Activated naive CD4-positive, alpha-beta T cell treated with anti-CD3 and anti-CD28 coated beads, Interleukin-2, amount 50 U/mL, for 24 hours (primary cell): ENCODE measurements at regions not wholly inside any gene's neighbourhood (a gene's known extent, or its start where the extent isn't known, plus 50 kb on each side); places are given as distances from the start of the nearest gene placed in this dataset.

Source experiments
- H3K27ac Mint-ChIP-seq: one replicate; pipeline ENCODE4 v1.8.0; 2021; ENCODE audit warnings: mild to moderate bottlenecking, mixed read lengths
- H3K27me3 Mint-ChIP-seq: one replicate; pipeline ENCODE4 v1.8.0; 2021; ENCODE audit warnings: mixed read lengths
- H3K36me3 Mint-ChIP-seq: one replicate; pipeline ENCODE4 v1.8.0; 2021; ENCODE audit warnings: mixed read lengths
- H3K4me1 Mint-ChIP-seq: one replicate; pipeline ENCODE4 v1.8.0; 2021; ENCODE audit warnings: mixed read lengths
- H3K4me3 Mint-ChIP-seq: one replicate; pipeline ENCODE4 v1.8.0; 2021; ENCODE audit warnings: mild to moderate bottlenecking, mixed read lengths
- H3K9me3 Mint-ChIP-seq: one replicate; pipeline ENCODE4 v1.8.0; 2021; ENCODE audit warnings: mixed read lengths

- Mint-ChIP-seq H3K27me3 (no peaks in the 10 kb centered on the region), H3K9me3 (peaks cover 14% of the 10 kb centered on the region), H3K4me1 (no peaks in the 10 kb centered on the region), H3K36me3 (no peaks in the 10 kb centered on the region), H3K4me3 (no peak overlapping the region), H3K27ac (no peak overlapping the region)
These were observed 791.6 kb upstream of the NOVA1 start for GRCh38 chr14:27389402-27389801.

GRCh38 chr14:27390155-27390554 is 792.3 kb upstream of the NOVA1 start:
- Mint-ChIP-seq H3K9me3 (peaks cover 14% of the 10 kb centered on the region), H3K4me1 (no peaks in the 10 kb centered on the region), H3K27ac (no peak overlapping the region), H3K27me3 (no peaks in the 10 kb centered on the region), H3K4me3 (no peak overlapping the region), H3K36me3 (no peaks in the 10 kb centered on the region)

- H3K4me1 Mint-ChIP-seq, result no peaks in the 10 kb centered on the region
- H3K27ac Mint-ChIP-seq, result no peak overlapping the region
- H3K4me3 Mint-ChIP-seq, result no peak overlapping the region
- peaks cover 13% of the 10 kb centered on the region for H3K9me3 Mint-ChIP-seq
- H3K27me3 Mint-ChIP-seq, result no peaks in the 10 kb centered on the region
- no peaks in the 10 kb centered on the region for H3K36me3 Mint-ChIP-seq
These were observed 793.5 kb upstream of the NOVA1 start for GRCh38 chr14:27391331-27391730.

GRCh38 chr14:27392153-27392552 is 794.3 kb upstream of the NOVA1 start:
- H3K9me3 Mint-ChIP-seq, result peaks cover 13% of the 10 kb centered on the region
- H3K4me3 Mint-ChIP-seq, result no peak overlapping the region
- no peaks in the 10 kb centered on the region for H3K27me3 Mint-ChIP-seq
- no peak overlapping the region for H3K27ac Mint-ChIP-seq
- no peaks in the 10 kb centered on the region for H3K4me1 Mint-ChIP-seq
- no peaks in the 10 kb centered on the region for H3K36me3 Mint-ChIP-seq

GRCh38 chr14:27409944-27410343 is 812.1 kb upstream of the NOVA1 start:
- no peak overlapping the region for H3K27ac Mint-ChIP-seq
- peaks cover 27% of the 10 kb centered on the region for H3K9me3 Mint-ChIP-seq
- no peaks in the 10 kb centered on the region for H3K27me3 Mint-ChIP-seq
- H3K4me1 Mint-ChIP-seq, result no peaks in the 10 kb centered on the region
- H3K4me3 Mint-ChIP-seq, result no peak overlapping the region
- H3K36me3 Mint-ChIP-seq, result no peaks in the 10 kb centered on the region

- H3K27me3 Mint-ChIP-seq, result no peaks in the 10 kb centered on the region
- no peak overlapping the region for H3K4me3 Mint-ChIP-seq
- H3K27ac Mint-ChIP-seq, result no peak overlapping the region
- no peaks in the 10 kb centered on the region for H3K36me3 Mint-ChIP-seq
- H3K4me1 Mint-ChIP-seq, result no peaks in the 10 kb centered on the region
- peaks cover 21% of the 10 kb centered on the region for H3K9me3 Mint-ChIP-seq
These were observed 813.1 kb upstream of the NOVA1 start for GRCh38 chr14:27410981-27411380.

GRCh38 chr14:27427796-27428195 is 830.0 kb upstream of the NOVA1 start:
- H3K4me3 Mint-ChIP-seq, result no peak overlapping the region
- no peaks in the 10 kb centered on the region for H3K27me3 Mint-ChIP-seq
- peaks cover 4% of the 10 kb centered on the region for H3K9me3 Mint-ChIP-seq
- H3K27ac Mint-ChIP-seq, result no peak overlapping the region
- no peaks in the 10 kb centered on the region for H3K36me3 Mint-ChIP-seq
- H3K4me1 Mint-ChIP-seq, result no peaks in the 10 kb centered on the region

GRCh38 chr14:27435923-27436670 is 838.3 kb upstream of the NOVA1 start:
- Mint-ChIP-seq H3K27ac (no peak overlapping the region), H3K27me3 (no peaks in the 10 kb centered on the region), H3K4me3 (no peak overlapping the region), H3K36me3 (no peaks in the 10 kb centered on the region), H3K4me1 (no peaks in the 10 kb centered on the region), H3K9me3 (peaks cover 5% of the 10 kb centered on the region)

- Mint-ChIP-seq H3K4me1 (no peaks in the 10 kb centered on the region), H3K27me3 (no peaks in the 10 kb centered on the region), H3K4me3 (no peak overlapping the region), H3K36me3 (no peaks in the 10 kb centered on the region), H3K9me3 (peaks cover 7% of the 10 kb centered on the region), H3K27ac (no peak overlapping the region)
These were observed 886.8 kb upstream of the NOVA1 start for GRCh38 chr14:27484633-27485032.

- Mint-ChIP-seq H3K36me3 (no peaks in the 10 kb centered on the region), H3K9me3 (peaks cover 7% of the 10 kb centered on the region)
These were observed 887.4 kb upstream of the NOVA1 start for GRCh38 chr14:27485193-27485592.

GRCh38 chr14:27506272-27506671 is 908.4 kb upstream of the NOVA1 start:
- Mint-ChIP-seq H3K4me1 (no peaks in the 10 kb centered on the region), H3K9me3 (peaks cover 17% of the 10 kb centered on the region), H3K27me3 (no peaks in the 10 kb centered on the region), H3K4me3 (no peak overlapping the region), H3K36me3 (no peaks in the 10 kb centered on the region), H3K27ac (no peak overlapping the region)

More at GRCh38 chr14:27485193-27485592, 887.4 kb upstream of the NOVA1 start:
- Mint-ChIP-seq H3K27me3 (no peaks in the 10 kb centered on the region), H3K27ac (no peak overlapping the region), H3K4me3 (no peak overlapping the region), H3K4me1 (no peaks in the 10 kb centered on the region)

- Mint-ChIP-seq H3K27ac (no peak overlapping the region), H3K4me3 (no peak overlapping the region), H3K9me3 (peaks cover 16% of the 10 kb centered on the region), H3K36me3 (no peaks in the 10 kb centered on the region), H3K4me1 (no peaks in the 10 kb centered on the region), H3K27me3 (no peaks in the 10 kb centered on the region)
These were observed 930.5 kb upstream of the NOVA1 start for GRCh38 chr14:27528328-27528727.

- Mint-ChIP-seq H3K27me3 (no peaks in the 10 kb centered on the region), H3K4me1 (no peaks in the 10 kb centered on the region), H3K4me3 (no peak overlapping the region), H3K36me3 (no peaks in the 10 kb centered on the region), H3K27ac (no peak overlapping the region), H3K9me3 (no peaks in the 10 kb centered on the region)
These were observed 938.9 kb upstream of the NOVA1 start for GRCh38 chr14:27536748-27537147.

- Mint-ChIP-seq H3K27me3 (no peaks in the 10 kb centered on the region), H3K36me3 (no peaks in the 10 kb centered on the region), H3K4me3 (no peak overlapping the region), H3K9me3 (peaks cover 4% of the 10 kb centered on the region), H3K4me1 (no peaks in the 10 kb centered on the region), H3K27ac (no peak overlapping the region)
These were observed 948.3 kb upstream of the NOVA1 start for GRCh38 chr14:27546111-27546510.

- no peak overlapping the region for H3K4me3 Mint-ChIP-seq
- no peak overlapping the region for H3K27ac Mint-ChIP-seq
- H3K4me1 Mint-ChIP-seq, result no peaks in the 10 kb centered on the region
- H3K36me3 Mint-ChIP-seq, result no peaks in the 10 kb centered on the region
- no peaks in the 10 kb centered on the region for H3K27me3 Mint-ChIP-seq
- no peaks in the 10 kb centered on the region for H3K9me3 Mint-ChIP-seq
These were observed 956.0 kb upstream of the NOVA1 start for GRCh38 chr14:27553790-27554189.

GRCh38 chr14:27557445-27557844 is 959.6 kb upstream of the NOVA1 start:
- H3K36me3 Mint-ChIP-seq, result no peaks in the 10 kb centered on the region
- no peak overlapping the region for H3K27ac Mint-ChIP-seq
- no peak overlapping the region for H3K4me3 Mint-ChIP-seq
- H3K4me1 Mint-ChIP-seq, result no peaks in the 10 kb centered on the region
- H3K9me3 Mint-ChIP-seq, result no peaks in the 10 kb centered on the region
- no peaks in the 10 kb centered on the region for H3K27me3 Mint-ChIP-seq

GRCh38 chr14:27559848-27560247 is 962.0 kb upstream of the NOVA1 start:
- no peak overlapping the region for H3K27ac Mint-ChIP-seq
- no peaks in the 10 kb centered on the region for H3K27me3 Mint-ChIP-seq
- H3K9me3 Mint-ChIP-seq, result no peaks in the 10 kb centered on the region
- no peak overlapping the region for H3K4me3 Mint-ChIP-seq
- no peaks in the 10 kb centered on the region for H3K36me3 Mint-ChIP-seq
- no peaks in the 10 kb centered on the region for H3K4me1 Mint-ChIP-seq
